Non-pigmented ciliary epithelial cell (primary cell): ENCODE measurements at regions not wholly inside any gene's neighbourhood (a gene's known extent, or its start where the extent isn't known, plus 50 kb on each side); places are given as distances from the start of the nearest gene placed in this dataset.
A peak's percentile ranks its signal among the peaks of the same experiment; 100 is the strongest.

Source experiments
- DNase-seq: peaks from one replicate; pipeline ENCODE4 v3.0.0-alpha.2; 2010; ENCODE audit warnings: low read depth

DNA sequence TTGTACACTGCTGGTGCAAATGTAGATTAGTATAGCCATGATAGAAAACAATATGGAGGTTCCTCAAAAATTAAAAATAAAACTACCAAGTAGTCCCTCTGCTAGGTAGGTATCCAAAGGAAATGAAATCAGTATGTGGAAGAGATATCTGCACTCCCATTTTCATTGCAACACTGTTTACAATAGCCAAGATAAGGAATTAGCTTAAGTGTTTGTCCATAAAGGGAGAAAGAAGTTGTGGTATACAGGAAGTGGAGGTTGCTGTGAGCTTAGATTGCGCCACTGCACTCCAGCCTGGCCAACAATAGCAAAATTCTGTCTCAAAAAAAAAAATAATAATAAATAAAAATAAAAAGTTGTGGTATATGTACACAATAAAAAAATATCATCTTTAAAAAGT, 325.0 kb upstream of the EMCN start:
- DNase-seq: no peak

DNA sequence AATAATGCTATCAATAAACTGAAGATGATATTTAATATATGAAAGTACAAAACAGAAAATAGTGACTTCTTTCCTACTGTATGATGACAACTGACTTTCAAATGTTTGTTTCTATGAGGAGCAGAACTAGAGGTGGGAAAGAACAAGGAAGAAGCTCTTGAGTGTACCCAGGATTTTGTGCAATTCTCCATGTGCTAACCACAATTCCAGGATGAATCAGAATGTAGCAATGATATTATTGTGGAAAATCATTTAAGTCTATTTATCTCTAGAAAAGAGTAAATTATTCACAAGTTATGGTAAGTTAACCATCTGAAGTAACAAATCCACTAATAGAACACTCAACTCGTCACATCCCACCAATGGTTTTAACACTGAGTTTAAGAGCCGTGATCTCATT, 324.1 kb upstream of the EMCN start:
- DNase-seq: no peak

DNA sequence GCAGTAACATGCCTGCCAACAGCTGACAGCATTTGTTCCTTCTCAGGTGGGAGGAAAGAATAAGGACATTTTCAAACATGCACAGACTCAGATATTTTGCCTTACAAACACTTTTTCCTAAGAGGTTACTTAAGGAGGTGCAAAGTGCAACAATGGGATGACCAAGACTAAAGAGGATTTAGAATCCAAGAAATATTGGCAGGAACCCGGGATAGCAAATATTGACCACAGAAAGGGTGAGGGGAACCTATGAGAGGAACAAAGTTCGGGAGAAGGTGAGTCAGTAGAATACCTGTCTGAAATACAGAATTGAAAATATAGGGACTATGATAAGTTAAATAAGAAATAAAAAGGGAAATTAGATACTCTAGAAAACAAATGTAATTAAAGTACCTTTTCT, 321.9 kb upstream of the EMCN start:
- no peak for DNase-seq

DNA sequence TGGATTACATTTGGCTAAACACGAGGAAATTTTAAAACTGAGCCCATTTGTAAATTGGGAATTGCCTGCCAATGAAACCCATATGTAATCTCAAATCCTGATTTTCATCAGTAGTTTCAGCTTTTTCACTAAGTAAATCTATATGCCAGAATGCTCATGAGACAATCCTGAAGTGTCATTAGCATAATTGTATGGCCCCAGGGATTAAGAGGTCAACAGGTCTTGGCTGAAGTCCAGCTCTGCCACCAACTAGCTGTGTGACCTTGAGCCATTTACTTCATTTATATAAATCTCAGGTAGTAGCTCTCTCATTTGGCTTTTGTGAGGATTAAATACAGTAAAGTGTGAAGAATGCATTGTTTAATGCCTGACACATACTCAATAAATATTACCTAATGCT, 320.5 kb upstream of the EMCN start:
- DNase-seq: no peak

DNA sequence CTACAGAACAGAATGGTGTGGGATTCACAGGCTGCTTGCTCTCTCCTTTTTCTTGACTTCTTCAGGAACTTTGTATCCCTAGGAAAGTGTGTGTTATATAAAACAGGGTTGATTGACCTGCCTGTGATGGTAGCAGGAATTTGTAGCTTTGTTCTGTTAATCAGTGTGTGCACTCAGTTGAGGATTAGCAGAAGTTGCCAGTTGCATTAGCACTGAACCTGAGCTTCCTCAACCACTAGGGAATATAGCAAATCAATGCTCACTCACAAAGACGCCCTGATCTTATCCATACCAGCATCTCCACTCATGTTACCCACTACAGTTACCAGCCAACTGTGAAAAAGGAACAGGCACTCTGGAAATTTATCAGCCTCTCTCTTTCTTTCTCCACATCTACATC, 319.1 kb upstream of the EMCN start:
- no peak for DNase-seq

DNA sequence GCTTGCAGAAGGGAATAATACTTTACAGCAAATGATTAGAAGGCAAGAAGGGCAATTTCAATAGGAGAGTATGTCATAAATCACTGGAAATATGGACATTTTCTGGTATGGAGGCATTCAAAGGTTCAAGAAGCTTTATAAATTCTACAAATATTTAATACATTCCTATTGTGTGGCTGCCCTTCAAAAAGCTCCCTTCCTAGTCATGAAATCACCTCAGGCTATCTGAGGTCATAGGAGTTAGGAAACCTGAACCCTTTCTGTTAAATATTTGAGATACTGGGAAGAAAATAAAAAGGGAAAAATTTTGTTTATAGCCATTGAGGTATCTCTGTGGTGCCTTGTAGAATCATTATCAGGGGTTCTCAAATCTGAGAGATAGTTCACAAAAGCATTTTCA, 316.8 kb upstream of the EMCN start:
- DNase-seq: no peak

DNA sequence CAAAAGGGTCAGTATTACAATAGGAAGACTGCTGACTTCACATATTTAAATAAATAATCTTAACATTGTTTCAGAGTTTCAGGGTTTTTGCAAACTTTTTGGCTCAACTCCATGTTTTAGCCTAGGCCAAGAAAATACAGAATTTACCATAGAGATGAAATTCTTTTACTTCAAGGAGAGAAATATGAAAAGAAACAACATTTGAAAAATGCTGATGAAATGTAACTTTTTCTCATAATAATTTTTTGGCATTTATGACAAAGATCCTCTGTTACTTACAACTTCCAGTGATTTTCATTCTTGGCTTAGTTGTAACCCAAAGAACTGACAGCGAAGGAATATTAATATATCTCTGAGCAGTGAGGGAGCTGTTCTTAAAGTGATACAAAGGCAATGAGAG, 316.1 kb upstream of the EMCN start:
- no peak for DNase-seq

DNA sequence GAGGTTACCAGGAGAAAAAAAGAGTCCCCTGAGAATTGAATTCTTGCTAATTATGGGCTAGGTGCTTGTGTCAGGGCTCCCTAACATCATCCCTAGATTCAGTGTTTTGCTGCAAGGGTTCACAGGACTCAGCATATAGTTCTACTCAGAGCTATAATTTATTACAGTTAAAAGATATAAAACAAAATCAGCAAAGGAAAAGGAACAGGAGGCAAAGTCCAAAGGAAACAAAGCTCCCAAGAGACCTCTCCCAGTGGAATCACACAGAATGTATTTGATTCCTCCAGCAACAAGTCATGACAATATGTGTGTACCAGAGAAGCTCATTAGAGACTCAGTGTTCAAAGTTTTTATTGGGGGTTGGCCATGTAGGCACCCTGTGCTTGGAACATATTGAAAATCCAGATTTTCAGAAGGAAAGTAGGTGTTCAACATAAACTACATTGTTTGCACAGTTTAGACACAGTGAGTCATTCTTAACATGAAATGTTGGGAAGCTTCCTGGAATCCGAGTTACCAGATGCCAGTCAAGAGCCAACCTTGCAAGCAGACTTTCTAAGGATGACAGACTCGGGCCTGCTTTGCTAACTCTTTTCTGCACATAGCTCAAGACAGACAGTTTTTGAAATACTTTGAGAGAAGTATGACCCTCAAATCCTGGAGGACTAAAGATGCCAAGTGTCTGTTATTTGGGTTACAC, 311.3 kb upstream of the EMCN start:
- DNase-seq: no peak

DNA sequence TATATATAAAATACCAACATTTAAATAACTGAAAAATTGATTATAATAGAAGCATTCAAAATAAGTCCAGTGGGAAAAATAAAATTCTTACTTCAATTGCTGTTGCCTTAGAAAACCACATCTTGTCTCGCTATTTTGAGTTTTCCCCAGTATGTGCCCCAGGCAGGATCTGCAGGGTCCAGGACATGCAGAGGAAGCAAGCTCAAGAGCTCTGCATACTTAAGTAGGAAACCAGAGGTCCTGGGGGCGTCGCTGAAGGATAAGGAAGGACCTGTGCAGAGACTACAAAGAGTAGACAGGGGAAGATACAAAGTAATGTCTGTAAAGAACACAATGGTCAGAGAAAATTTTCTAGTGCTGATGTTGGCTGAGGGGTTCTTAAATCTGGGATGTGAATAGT, 310.5 kb upstream of the EMCN start:
- DNase-seq: no peak

DNA sequence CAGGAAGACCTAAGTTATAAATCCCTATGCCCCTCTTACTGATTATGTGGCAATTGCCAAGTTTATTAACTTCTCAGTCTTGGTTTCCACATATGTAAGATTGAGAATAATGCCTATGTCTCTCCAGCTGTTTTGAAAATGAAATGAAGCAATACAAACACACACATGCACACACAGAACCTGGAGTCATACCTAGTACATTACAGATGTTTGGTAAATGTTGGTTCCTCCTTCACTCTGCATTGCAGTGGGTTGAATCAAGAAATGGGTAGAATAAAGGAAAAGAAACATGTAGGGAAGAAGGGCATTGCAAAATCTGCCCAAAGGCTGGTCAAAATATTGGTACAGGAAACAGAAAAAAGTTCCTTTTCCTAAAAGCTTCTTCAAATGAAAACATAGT, 309.9 kb upstream of the EMCN start:
- DNase-seq: no peak

DNA sequence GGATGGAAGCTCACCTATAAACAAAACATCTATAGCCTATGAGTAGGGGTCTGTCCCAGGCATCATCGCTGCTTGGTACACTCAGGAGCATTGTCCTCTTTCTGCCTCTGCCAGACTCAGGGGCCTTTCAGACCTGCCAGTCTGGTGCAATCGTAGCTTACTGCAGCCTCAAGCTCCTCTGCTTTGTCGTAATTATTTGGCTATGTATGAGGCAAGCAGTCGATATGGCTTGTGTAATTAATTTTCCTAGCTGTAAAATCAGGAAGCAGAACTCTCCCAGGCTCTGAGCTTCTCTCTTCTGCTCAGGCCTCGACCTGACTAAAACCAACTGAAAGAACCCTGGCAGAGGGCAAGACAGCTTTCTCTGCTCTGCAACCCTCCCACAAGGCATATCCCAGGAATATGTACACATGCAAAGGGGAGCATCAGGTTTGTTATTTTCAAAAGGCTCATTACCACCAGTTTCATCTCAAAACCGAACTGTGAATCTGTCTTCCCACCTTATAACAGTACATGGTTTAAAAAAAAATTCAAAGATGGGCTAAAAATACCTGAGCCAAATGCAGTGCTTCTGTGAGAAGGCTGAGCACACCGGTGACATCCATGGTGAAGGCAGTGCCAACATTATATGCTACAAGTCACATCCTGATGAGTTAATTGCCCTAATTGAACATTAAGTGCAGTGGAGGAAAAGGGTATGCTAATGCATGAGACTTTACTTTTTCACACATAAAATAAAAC, 309.2 kb upstream of the EMCN start:
- no peak for DNase-seq

DNA sequence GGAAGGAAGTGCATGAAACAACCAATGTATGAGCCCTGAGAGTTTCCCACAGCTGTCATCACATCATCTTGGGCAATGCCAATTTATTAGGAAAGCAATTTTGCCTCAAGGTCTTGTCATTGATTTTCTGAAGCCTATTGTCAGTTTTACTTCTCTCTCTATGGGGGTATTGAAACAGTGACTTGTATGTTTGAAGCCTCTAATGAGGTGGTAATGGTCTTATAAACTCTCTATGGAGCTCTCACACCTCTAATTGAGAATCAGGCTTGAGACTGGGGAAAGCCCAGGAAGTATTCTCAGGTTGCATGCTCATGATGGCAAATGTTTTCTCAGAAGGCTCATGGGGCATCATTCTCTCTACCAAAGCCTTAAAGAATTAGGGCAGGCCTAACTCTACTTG, 308.2 kb upstream of the EMCN start:
- no peak for DNase-seq

DNA sequence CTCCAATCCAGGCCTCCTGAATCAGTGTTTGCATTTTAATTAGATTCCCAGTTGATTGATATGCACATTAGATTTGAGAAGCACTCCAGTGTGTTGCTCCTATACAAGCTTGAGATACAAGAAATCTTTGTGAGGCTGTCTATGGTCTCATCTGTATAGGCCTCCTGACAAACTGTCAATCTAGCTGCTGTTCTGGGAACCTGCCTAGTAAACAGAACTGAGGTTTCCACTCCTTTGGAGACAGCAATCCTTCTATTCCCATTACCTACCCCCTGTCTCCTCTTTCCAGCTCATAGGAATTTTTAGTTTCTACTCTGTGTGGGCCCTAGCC, 306.1 kb upstream of the EMCN start:
- DNase-seq: no peak

DNA sequence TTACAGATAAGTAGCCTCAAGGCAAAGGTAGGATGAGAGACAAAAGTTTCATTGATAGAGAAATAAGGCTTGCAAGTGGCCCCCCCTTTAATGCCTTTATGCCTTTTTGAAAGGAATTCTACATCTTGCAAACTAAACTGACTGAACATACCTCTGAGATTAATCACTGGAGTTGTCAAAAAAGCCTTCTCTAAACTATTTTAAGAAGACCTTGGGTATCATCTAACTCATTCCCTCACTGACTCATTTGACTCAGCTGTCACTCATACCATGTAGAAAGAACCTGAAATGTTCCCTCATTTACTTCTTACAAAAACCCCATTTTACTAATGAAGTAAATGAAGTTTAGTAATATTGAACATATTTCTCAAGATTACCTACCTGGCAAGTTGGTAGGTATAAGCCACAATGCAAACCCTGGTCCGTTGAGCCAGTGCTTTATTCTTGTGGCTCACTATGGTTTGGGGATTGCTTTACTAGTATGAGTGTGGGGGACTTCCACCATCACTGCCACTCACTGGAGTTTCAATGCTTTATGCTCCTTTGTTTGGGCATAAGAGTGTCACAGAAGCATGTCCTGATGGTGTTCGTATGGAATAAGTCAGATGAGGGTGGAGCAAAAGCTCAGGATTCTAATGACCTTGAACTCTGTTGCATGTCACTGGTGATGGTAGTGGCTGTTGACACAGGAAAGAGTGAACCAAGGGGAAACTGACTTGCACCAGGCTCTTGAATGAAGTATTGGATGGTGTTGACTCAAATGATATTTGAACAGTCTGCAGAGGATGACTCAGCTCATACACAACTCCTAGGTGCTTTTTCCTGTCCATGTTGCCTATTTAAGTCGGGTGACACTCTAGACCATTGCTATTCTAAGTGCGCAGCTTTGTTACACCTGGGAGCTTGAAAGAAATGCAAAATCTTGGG, 305.5 kb upstream of the EMCN start:
- peak; percentile 31 for DNase-seq

DNA sequence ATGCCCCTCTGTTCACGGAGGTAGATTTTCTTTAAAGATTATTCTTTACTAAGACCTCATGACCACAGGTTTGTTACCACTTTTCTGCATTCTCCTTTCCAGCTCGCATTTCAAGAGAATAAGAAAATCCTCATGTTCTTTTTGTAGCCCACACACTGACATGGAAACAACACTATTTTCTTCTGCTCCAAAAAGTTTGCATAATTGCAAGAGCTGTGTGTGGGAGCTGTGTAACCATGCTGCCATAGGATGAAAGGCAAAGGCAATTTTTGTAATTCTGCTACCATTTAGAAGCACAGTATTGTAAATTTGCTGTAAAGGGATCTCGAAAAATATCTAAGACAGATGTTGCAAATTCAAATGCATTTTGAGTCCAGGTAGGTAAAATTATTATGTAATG, 302.4 kb upstream of the EMCN start:
- DNase-seq: no peak

DNA sequence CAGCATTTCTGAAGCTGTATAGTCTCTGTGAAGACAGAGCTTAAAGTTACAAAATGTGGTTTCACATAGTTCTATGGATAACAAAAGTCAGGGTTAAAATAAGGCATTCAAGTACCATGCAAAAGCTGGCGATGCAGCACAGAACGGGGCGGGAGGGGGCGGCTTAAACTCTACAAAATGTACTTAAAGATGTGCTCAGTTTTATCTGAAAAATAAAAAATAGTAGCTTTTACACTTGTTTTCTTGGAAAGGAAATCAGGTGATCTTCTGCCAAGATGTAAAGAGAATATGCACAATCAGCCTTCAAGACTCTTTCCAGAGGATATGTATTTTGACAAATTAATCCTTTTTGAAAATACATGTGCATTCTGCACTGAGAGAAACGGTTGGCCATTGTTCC, 301.7 kb upstream of the EMCN start:
- DNase-seq: no peak

DNA sequence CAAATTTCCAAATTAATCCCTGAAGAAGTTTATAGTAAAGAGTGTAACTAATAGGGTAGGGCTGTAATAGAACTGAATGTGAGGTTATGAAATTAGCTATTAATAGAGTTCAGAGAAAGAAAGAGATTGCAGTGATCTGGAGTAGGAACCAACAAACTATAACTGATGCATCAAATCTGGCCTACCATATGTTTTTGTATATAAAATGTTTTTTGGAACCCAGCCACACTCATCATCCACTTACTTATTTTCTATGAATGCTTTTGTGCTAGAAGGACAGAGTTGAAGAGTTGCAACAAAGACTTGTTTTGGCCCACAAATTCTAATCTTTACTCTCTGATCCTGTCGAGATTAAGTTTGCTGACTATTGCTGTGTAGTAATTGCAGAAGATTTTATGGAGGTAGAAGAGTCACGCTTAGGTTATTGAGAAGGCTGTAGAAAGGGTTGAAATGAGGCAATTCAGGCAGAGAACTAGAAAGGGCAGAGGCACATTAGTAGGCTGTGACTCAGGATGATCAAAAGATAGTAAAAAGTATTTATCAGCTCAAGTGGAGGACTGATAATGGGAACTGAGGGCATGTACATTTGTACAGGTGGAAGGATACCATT, 298.7 kb upstream of the EMCN start:
- DNase-seq: no peak

DNA sequence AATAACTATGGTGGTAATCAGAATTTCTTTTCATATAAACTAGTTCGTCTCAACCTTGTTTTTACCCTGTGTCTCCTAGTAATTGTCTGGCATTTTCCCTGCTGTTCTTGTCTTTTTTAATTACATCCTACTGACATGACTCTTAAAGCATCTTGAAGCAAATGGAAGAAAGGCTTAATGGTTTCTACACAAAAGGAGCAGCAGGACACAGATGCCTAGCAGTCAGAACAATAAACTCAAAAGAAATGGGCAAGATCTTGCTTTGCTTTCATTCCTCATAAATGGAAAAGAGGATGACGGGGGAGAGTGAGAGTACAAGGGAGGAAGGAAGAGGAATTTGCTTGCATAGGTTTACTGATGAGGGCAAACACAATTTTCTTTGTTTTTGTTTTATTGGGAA, 293.2 kb upstream of the EMCN start:
- no peak for DNase-seq

DNA sequence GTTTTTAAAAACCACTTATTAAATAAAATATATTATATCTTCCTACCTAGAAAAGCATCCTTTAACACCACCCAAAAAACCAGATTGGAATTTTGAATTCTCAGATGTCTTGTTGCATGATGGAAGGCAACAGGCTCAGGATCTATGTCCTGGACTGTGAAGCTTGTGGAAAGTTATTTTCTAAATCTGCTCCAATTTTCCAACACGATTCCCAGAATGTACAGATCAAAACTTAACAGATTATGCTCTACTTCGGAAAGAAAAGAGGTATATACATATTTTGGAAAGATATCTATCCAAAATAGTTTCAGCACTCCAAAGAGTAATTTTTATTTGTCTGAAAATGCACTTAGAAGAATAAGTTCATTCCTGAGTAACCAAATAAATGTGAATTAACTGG, 291.7 kb upstream of the EMCN start:
- no peak for DNase-seq

DNA sequence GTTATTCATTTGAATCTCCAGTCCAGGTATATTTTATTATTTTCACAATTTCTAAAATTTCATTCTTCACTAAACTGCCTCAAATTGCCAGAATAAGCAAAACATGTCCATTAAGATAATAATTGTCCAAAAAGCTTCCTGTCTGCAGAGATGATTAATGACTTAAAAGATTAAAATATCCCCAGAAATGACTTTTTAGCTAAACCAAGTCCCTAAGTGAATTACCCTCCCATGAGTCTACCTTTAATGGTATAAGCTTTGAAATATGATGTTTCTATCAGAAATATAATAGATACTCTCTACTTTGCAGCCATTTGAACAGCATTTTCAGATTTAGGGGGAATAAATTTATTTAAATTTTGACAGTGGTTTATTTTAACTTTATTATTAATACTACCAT, 289.2 kb upstream of the EMCN start:
- no peak for DNase-seq

DNA sequence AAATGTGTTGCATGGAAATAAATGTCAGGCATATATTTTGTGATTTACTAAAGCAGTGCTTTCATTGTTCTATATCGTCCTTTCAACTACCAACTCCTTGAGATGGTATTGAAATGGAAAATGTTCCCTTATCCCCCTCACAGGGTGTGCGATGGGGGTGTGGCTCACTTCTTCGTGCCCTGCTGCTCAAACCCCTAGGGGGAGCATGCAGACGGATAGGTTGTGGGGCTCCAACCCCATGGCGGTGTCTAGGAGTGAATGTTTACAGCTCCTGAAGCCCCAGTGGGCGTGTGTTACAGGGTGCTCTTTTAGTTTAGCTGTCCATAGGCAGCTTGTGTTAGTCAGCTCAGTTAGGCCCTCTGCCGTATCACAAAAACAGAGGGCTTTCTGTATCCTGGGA, 287.7 kb upstream of the EMCN start:
- no peak for DNase-seq

DNA sequence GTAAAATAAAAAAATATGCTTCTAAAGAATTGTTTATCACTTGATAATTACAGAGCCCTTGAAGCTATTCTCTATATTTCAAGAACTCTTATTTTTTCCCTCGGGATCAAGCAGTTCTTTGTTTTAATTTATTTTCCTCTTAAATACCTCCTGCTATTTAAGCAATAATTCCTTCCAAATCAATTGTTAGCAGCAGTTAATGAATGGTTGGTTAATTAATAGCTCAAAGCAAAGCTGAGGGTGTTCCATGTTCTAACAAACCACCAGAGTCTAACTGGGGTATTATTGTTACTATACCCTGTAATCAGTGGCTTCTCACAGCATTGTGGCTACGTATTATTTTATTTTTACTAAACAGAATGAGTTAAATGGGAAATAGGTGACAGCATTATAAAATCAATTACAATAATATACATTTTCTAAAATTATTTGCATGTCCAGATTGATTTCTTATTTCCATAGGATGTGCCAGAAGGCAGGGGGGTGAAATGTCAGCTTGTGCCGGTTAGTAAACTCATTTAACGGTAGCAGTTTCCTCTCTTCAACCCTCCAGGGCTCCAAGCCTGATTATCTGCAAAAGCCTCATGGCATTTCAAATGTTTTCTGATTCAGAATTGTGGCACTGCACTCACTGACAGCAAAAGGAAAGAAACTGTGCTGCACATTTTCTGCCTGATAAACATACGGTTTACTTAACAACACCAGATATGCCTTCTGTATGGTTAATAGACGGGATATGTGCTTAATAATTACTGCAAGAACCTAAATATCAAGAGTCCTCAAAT, 286.9 kb upstream of the EMCN start:
- DNase-seq: no peak
